ENCODE measurements at regions not wholly inside any gene's neighbourhood (a gene's known extent, or its start where the extent isn't known, plus 50 kb on each side); places are given as distances from the start of the nearest gene placed in this dataset.

DNA sequence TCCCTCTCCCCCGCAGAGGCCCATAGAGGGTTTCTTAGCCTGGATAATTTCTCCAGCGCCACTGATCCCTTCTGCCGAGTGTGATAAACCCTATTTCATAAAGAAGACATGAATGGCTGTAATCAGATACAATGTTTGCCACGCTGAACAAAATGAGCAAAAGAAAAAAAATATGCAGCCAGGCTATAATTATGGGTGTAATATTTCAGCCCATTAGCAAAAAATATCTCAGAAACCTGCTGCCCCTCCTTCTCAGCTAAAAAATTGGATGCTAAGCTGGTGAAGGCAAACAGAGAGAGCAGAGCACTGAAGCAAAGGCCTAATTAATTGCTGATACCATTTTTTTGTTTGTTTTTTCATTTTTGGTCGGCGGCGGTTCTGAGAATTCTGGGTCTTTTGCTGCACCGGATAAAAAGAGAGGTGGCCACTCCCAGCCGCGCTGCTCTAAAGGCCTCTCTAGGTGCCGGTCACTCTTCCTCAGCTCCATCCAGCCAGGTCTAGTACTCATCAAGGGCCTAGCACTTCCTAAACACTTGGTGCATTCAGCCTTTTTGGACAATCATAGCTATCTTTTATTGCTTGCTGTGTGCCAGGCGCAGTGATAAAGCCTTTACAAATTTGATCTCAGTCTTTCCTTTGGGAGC is 128.7 kb upstream of the TLE3 start:
- DNase-seq (ENCODE audit: low read depth), result no peak

DNA sequence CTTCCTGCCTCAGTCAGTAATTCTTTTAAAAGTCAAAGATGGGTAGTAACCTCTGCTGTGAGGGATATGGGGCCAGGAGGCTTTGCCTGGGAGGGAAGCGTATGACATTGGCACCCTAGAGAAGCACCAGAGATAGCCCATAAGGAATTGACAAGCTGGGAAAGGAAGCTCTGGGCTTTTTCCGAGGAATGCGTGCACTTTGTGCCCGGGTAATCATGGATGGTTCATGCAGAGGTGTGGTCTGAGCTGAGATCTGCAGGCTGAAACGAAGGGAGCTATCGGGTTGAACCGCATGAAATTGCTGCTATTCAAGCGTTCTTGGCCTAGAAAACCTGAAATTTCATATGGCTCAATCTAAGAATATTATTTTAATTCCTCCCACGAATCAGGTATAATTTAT is 127.7 kb upstream of the TLE3 start:
- DNase-seq (ENCODE audit: low read depth), result no peak

- no peak for DNase-seq (ENCODE audit: low read depth)
These were observed 124.9 kb upstream of the TLE3 start for GRCh38 chr15:70222606-70223005.

GRCh38 chr15:70220490-70221096 is 122.9 kb upstream of the TLE3 start:
- no peak for DNase-seq (ENCODE audit: low read depth)

- DNase-seq (ENCODE audit: low read depth), result no peak
These were observed 122.2 kb upstream of the TLE3 start for GRCh38 chr15:70219966-70220365.

- DNase-seq (ENCODE audit: low read depth), result no peak
These were observed 121.7 kb upstream of the TLE3 start for GRCh38 chr15:70219256-70219895.

DNA sequence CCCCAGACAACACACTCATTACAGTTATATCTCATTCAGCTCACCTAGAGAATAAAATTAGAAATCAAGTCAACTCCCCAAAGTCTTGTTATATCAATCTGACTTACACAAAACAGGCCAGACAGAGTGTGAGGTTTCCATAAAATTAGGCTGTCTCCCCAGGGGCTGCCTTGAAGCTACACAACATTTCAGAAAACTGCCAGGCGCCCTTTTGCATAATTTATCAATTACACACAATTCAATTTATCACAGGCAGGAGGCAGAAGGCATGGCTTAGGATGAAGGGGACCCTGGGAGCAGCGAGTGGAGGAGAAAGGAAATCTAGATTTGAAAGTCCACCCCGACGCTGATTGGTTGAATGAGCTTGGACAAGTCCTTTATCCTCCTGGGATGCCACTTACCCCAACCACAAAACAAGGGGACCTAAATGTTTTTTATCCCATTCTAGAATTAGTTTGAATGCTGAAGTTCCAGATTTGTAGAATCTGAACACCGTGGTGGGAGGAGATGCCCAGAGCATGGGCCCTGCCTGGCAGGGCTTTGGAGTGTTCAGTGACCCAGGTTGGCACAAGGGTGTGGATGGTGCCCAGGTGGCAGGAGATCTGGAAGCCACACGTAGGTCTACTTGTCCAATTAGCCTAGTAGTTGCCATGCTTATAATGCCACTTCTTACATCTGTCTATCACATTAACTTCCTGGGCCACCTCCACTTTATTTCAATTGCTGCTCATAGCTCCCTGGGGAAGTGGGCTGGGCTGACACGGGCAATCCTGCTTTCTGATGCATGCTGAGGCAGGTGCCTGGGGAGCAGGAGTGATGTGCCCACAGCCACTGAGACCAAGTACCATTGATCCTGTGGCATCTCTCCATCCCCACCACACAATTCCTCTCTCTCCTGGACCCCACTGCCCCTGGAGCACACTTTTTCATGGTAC is 119.8 kb upstream of the TLE3 start:
- no peak for DNase-seq (ENCODE audit: low read depth)

DNA sequence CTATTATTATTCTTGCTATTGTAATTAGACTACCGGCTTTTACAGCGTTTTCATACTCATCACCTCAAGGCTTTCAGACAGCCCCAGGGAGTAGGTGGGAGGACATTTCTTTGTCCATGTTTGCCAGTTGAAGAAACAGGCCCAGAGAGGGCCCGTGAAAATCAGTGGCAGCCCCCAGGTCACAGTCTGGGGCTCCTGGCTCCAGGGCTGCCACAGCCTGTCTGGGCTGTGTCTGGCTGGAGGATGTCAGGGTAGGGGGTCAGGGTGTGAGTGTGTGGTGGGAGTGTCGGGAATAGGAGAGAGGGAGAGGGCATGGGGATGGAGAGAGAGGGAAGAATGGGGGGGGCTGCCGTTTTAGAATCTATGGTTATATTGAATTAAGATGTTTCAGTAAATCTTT is 118.2 kb upstream of the TLE3 start:
- DNase-seq (ENCODE audit: low read depth), result no peak

- no peak for DNase-seq (ENCODE audit: low read depth)
These were observed 117.4 kb upstream of the TLE3 start for GRCh38 chr15:70214941-70215635.

GRCh38 chr15:70214276-70214675 is 116.6 kb upstream of the TLE3 start:
- no peak for DNase-seq (ENCODE audit: low read depth)

DNA sequence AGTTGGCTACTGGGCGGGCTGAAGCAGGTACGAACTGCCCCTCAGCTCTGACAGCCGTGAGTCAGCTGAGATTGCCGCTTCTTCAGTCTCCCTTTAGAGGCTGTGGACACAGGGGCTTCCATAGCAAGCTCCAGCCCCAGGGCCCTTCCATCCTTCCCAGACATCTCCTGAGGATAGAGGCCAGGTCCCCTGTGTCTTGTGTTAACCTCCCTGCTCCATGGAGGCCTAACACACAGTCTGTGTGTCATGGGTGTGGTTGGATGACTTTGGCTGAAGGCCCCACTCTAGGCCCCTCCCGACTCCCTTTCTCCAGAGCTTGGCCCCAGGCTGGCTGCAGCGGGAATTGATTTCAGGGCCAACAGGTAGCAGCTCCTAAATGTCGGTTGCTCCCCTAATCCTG is 116.1 kb upstream of the TLE3 start:
- DNase-seq (ENCODE audit: low read depth), result no peak

- no peak for DNase-seq (ENCODE audit: low read depth)
These were observed 115.2 kb upstream of the TLE3 start for GRCh38 chr15:70212963-70213315.

DNA sequence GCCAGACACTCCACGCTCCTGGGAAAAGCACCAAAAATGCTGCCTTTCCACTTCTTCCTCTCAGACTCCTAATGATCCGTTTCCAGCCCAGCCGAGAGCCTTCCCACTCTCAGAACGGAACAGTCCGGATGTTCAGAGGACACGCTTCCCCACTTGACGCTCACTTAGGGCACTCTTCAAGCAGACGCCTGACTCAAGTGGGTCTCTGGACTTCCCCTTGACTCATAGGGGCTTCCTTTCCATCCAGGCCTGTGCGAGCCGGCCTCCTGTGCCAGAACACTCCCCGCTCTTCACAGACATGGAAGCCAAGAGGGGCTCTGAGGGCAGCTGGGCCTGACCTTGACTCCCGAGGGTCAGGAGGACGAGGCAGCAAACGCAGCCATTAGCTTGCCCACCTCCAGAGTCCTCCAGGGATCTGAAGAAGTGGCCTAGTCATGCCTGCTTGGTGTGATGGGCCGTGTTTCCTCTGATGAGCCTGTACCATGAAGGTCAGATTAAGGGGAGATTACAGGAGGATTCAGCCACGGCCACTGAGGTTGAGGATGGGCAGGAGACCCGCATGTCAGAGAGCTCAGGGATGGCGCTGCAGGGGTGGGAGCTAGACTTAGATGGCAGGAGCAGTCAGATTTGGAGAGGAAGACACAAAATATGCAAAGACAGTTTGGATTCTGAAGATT is 114.7 kb upstream of the TLE3 start:
- DNase-seq (ENCODE audit: low read depth), result peak; percentile 85

GRCh38 chr15:70210528-70210927 is 112.8 kb upstream of the TLE3 start:
- DNase-seq (ENCODE audit: low read depth), result no peak

DNA sequence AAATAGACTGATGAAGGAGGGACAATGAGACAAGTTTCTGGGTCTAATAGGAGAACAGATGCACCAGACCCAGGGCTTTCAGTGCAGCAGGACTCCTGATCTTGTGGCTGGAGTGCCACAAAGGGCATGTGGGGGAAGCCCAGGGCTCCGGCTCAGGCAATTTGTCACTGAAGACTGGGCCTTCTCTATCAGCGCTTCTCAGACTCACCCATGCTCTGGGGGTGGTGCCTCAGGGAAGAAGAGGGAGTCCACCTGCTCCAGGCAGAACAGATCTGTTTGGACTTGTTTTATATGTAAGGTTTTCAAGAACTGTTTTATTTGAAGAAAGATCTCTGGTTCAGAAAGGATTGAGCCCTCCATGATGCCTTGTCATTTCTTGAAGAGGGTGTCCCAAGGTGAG is 112.4 kb upstream of the TLE3 start:
- no peak for DNase-seq (ENCODE audit: low read depth)

GRCh38 chr15:70209499-70209898 is 111.8 kb upstream of the TLE3 start:
- no peak for DNase-seq (ENCODE audit: low read depth)

DNA sequence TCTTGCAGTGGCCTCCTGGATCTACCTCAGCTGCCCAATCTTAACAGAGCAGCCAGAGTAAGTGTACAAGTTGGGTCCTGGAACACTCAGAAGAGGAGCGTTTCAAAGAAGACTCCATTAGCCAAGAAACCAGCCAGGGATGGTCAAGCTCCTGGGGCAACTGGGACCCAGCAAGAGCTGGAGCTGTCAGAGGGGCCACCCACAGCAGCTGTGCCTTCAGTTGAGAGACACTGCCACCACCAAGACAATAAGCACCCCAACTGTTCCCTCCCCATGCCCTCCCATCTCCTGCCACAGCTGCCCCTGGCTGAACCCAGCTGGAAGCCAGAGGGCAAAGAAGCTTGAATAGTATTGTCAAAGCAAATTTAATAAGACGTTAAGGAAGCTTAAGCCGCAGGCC is 110.6 kb upstream of the TLE3 start:
- no peak for DNase-seq (ENCODE audit: low read depth)

DNA sequence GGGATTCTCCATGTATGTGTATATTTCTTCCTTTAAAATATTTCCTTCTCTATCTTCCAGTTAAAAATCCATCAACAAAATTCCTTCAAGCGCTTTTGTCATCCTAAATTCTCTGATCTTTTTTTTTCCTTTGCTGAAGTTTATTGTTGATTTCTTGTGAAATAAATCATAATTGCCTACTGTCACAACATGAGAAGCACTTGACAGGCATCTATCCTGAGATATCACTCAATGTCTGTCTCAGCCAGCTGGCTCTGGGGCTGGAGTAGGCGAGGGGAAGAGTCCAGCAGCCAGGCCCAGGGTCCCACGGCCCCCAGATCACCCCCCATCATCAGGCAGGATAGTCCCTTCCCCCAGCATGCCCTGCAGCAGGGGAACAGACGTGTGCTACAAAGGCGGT is 109.0 kb upstream of the TLE3 start:
- DNase-seq (ENCODE audit: low read depth), result no peak

GRCh38 chr15:70204652-70205051 is 106.9 kb upstream of the TLE3 start:
- DNase-seq (ENCODE audit: low read depth), result no peak

DNA sequence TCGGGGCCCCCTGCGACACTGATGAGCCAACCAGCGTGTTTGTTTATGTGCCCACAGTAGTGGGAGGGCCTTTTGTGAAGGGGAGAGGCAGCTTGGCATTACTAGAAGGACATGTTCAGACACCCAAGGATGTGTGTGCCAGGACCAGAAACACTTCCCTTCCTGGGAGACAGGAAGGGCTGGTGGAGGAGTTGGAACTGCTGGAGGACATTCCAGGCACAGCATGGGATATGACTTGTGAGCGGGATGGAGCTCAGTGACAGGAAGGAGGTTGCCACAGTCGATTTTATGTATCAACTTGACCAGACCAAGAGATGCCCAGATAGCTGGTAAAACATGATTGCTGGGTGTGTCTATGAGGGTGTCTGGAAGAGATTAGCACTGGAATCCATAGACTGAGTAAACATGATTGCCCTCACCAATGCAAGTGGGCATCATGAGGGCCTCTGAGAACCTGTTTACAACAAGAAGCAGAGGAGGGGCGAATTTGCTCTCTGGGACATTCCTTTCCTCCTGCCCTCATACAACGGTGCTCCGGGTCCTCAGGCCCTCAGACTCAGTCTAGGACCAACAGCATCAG is 106.4 kb upstream of the TLE3 start:
- no peak for DNase-seq (ENCODE audit: low read depth)

DNA sequence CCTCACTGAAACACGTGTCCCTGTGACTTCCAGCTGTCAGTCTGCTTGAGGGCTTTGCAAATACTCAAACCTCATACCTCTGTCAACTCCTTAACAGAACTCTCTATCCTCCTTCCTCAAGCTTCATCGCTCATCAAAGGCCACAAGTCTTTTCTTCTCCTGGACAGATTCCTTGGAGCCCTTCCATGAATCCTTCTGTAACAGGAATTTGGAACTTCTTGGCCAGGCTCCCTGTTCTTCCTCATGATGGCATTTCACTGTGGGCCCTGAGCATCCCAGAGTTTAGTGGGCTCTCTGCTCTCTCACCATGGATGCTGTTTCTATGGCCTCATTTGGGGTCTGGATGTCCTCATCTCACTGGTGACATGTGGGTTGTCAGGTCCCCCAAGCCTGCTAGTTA is 105.0 kb upstream of the TLE3 start:
- DNase-seq (ENCODE audit: low read depth), result no peak

Measured in Daoy (cell line).